Activated CD8-positive, alpha-beta memory T cell treated with anti-CD3 and anti-CD28 coated beads, Interleukin-2, amount 10 ng/mL, durations not matched to agents 7 days and 5 days (primary cell): ENCODE measurements at regions not wholly inside any gene's neighbourhood (a gene's known extent, or its start where the extent isn't known, plus 50 kb on each side); places are given as distances from the start of the nearest gene placed in this dataset.

Source experiments
- ATAC-seq: fragments of 150-1000 bp; cut with Tn5 transposase; one replicate; pipeline ENCODE4 v1.10.0; 2021; ENCODE audit warnings: moderate library complexity
- CTCF ChIA-PET: fragments of 350-600 bp; sonication (Branson Sonifier 250); formaldehyde crosslinking; loops from one replicate; lab custom pipeline; 2021; ENCODE audit warnings: antibody characterized with exemption; lab: Charles Lee
- DNase-seq: peaks from one replicate; pipeline ENCODE4 v3.0.0-alpha.2; 2020
- H3K27ac Mint-ChIP-seq: one replicate; pipeline ENCODE4 v1.8.0; 2021; ENCODE audit warnings: mild to moderate bottlenecking, mixed read lengths
- H3K27me3 Mint-ChIP-seq: one replicate; pipeline ENCODE4 v1.8.0; 2021; ENCODE audit warnings: mixed read lengths
- H3K36me3 Mint-ChIP-seq: one replicate; pipeline ENCODE4 v1.8.0; 2021; ENCODE audit warnings: mild to moderate bottlenecking, mixed read lengths
- H3K4me1 Mint-ChIP-seq: one replicate; pipeline ENCODE4 v1.8.0; 2021; ENCODE audit warnings: mixed read lengths
- H3K4me3 Mint-ChIP-seq: one replicate; pipeline ENCODE4 v1.8.0; 2021; ENCODE audit warnings: mild to moderate bottlenecking, moderate library complexity, mixed read lengths
- H3K9me3 Mint-ChIP-seq: one replicate; pipeline ENCODE4 v1.8.0; 2022; ENCODE audit warnings: low read depth, mixed read lengths

DNA sequence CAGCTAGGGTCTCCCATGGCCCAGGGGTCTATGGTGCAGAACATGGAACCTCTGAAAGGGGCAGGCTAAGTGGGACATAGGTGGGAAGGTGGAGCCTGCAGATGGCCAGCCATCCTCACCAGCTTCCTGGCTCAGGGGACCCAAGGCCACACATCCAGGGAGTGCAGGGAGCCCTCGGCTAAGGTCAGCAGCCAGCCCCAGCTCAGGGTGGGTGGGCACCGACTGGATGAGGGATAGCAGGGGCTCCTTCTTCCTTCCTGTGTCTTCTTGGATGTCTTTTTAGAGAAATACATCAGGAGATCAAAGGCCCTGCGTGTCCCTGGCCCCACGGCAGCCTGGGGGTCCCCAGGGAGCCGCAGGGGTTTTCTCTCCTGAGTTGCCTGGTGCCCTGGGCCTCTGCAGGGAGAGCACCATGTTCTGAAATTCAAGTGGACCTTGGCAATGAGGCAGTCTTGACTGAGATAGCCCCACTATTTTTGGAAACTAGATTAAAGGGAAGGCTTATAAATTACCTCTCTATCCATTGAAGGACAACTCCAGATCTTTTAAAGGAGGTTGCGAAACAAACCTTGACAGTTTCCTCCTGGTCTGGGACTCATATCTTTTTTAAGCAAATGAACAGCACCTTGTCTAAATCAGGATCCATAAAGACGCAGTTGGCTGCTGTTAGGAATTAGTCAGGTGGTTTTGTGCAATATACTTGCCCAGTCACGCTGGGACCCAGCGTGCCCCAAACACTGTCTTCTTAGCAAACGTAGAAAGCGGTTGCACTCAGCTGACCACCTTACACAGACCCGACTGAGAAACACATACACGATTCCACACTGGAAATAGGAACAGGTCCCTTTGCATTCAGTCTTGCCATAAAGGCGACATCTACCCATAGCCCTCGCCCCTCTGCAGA is 242.3 kb downstream of the TOMM20 start:
- Mint-ChIP-seq H3K4me3 (no peak overlapping the region), H3K27ac (no peak overlapping the region), H3K4me1 (peaks cover 39% of the 10 kb centered on the region), H3K27me3 (peaks cover 5% of the 10 kb centered on the region), H3K36me3 (no peaks in the 10 kb centered on the region), H3K9me3 (peaks cover 2% of the 10 kb centered on the region)
- ATAC-seq (no peak), DNase-seq (no peak)
- CTCF ChIA-PET, result interaction anchor here (0.5 kb wide), 1 partner anchor 22 kb away, joined by 3 read pairs; no protein-coding TSS in a partner anchor

DNA sequence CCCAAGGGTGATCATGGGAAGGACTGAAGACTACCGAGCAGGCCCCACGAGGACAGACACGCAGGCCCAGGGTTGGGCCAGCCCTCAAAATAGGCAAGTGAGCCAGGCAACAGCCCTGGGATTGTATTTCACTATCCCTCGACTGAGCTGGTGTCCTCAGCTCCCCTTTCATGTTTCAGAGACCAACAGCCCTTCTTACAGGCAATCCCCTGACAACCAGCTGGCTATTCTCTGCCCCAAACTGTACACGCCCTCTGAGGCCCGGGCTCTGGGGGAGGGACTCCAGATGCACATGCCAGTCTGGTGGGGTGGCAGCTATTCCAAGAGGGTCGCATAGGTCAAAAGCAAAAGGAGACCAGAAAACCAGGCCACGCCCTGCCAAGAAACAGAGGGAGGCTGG is 243.0 kb downstream of the TOMM20 start:
- Mint-ChIP-seq H3K27ac (no peak overlapping the region), H3K27me3 (peaks cover 5% of the 10 kb centered on the region), H3K4me1 (peaks cover 34% of the 10 kb centered on the region), H3K9me3 (peaks cover 2% of the 10 kb centered on the region), H3K4me3 (no peak overlapping the region), H3K36me3 (no peaks in the 10 kb centered on the region)
- ATAC-seq (no peak), DNase-seq (no peak)
- CTCF ChIA-PET, result interaction anchor here (0.5 kb wide), 1 partner anchor 23 kb away, joined by 3 read pairs; no protein-coding TSS in a partner anchor

DNA sequence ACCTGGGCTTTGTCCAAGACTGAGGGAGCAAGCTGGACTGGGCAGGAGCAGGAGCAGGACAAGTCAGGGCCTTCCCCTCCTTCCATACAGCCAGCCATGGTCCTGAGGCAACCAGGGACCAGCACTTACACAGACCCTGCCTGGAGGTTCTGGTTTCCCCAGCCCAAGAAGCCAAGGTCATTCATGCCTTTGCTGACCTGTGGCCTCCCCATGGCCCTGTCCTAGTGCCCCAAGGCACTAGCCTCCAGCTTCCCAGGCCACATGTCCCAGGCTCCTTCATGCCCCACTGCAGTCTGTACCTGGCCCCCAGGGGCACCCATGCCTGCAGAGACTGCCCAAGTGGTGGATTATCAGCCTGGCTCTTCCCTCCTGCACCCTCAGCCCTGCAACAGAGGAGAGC is 243.9 kb downstream of the TOMM20 start:
- Mint-ChIP-seq H3K4me1 (peaks cover 34% of the 10 kb centered on the region), H3K27me3 (peaks cover 5% of the 10 kb centered on the region), H3K36me3 (no peaks in the 10 kb centered on the region), H3K9me3 (peaks cover 2% of the 10 kb centered on the region), H3K4me3 (no peak overlapping the region), H3K27ac (no peak overlapping the region)
- DNase-seq (no peak), ATAC-seq (no peak)
- CTCF ChIA-PET, result no interaction called here

DNA sequence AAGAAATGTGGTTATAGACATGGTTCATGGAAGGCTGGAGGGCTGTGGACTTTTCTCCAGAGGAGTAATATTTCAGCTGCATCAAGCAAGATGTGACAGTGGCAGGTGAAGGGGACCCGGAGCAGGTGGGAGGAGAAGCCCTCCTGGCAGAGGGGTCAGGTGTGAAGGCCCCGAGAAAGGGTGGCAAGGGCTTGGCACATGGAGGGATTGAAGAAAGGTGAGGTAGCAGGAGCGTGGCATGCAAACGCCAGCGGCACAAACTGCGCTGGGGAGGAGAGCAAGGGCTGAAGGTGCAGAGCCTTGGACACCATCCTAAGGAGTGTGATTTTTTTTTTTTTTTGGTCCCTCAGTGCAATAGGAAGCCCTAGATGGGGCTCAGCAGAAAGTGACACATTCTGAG is 244.6 kb downstream of the TOMM20 start:
- Mint-ChIP-seq H3K27me3 (peaks cover 5% of the 10 kb centered on the region), H3K27ac (no peak overlapping the region), H3K36me3 (no peaks in the 10 kb centered on the region), H3K9me3 (peaks cover 2% of the 10 kb centered on the region), H3K4me1 (peaks cover 34% of the 10 kb centered on the region), H3K4me3 (no peak overlapping the region)
- CTCF ChIA-PET, result no interaction called here
- no peak for DNase-seq
- ATAC-seq, result no peak

DNA sequence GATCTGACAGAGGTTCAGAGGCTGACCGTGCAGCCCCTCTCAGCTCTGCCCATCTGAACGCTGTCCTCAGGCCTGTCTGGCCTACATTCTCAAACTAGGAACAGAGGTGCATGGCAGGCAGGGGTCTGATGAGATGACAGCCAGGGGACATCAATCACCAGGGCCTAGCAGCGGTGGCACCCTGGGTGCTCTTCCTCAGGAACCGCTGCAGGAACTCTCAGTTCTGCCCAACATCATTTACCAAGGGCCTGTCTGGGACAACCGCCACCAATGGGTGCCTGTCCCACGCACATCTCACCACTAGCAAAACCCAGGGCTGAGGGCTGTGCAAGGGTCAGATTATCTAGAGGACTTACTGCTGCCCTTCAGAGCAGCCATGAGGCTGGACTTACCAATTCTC is 245.7 kb downstream of the TOMM20 start:
- Mint-ChIP-seq H3K36me3 (no peaks in the 10 kb centered on the region), H3K27ac (no peak overlapping the region), H3K4me1 (peaks cover 35% of the 10 kb centered on the region), H3K27me3 (peaks cover 5% of the 10 kb centered on the region), H3K9me3 (no peaks in the 10 kb centered on the region), H3K4me3 (no peak overlapping the region)
- DNase-seq, result no peak
- ATAC-seq, result no peak
- CTCF ChIA-PET, result no interaction called here

DNA sequence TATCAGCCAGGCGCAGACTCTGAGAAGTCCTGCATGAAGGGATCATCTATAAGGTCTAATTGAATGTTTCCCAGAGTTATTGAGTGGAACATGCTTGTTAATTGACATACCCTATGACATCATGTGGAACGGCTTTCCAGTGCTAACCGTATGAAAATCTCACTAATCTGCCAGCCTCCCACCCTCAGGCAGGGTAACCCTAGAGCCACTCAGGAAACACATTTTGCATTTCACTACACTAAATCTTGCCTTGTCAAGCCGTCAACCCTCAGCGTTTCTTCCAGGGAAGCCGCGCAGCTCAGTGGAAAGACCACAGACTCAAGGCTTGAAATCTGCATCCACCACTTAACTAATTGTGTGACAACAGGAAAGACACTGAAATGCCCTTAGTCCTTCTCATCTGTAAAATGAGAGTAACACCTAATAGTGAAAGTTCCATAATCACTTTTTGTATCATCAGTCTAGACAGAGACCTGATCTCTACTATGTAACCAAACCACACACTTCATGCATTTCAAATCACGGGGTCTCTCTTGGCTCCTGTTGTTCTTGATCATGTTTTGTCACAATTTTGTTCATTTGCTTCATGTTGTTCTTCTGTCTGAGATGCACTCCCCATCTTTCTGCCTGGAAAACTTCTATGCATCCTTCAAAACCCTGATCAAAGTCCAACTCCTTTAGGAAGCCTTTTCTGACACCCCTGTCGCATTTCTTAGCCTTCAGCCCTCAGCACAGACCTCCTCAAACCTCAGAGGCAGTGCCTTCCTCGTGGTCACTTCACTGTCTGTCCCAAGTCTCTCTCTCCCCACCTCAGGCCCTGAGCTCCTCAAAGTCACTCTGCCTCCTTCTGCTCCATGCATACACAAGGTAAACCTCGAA is 246.5 kb downstream of the TOMM20 start:
- ATAC-seq (peak; percentile 70), DNase-seq (peak; percentile 54)
- peaks cover 2% of the 10 kb centered on the region for H3K27me3 Mint-ChIP-seq
- no peaks in the 10 kb centered on the region for H3K36me3 Mint-ChIP-seq
- H3K27ac Mint-ChIP-seq, result no peak overlapping the region
- CTCF ChIA-PET, result no interaction called here
- H3K9me3 Mint-ChIP-seq, result no peaks in the 10 kb centered on the region
- no peak overlapping the region for H3K4me3 Mint-ChIP-seq
- H3K4me1 Mint-ChIP-seq, result peaks cover 39% of the 10 kb centered on the region

DNA sequence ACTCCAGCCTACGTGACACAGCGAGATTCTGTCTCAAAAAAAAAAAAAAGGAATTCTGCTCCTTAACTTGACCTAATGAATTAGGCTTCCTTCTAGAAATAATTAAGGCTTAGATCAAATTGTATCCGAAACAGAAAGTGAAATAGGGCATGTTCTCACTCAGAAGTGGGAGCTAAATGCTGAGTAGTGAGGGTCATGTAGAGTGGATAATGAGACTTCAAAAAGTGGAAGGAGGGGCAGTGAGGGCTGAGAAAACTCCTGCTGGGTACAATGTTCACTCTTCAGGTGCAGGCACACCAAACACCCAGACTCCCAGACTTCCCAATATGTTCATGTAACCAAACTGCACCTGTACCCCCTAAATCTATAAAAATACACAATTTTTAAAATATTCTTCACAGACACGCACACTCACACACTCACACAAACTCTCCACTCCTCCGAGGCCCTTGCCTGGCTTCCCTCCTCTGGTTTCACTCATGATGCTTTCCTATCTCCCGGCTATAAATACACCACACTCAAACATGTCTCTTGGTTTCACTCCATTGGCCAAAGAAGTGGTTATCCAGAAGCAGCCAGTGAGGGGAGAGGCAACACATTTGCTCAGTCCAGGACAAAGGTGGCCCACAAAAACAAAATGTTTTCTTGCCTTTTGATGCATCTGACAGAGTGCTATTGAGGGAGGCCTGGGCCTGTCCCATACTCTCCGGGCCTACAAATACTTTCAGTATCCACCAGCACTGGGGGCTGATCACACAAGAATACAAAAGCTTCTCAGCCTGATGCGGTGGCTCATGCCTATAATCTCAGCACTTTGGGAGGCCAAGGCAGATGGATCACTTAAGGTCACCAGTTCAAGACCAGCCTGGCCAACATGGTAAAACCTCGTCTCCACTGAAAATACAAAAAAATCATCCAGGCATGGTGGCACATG is 249.2 kb downstream of the TOMM20 start:
- DNase-seq (no peak), ATAC-seq (peak; percentile 35)
- Mint-ChIP-seq H3K36me3 (no peaks in the 10 kb centered on the region), H3K27ac (peak overlapping the region; percentile 44), H3K4me1 (peaks cover 51% of the 10 kb centered on the region), H3K4me3 (no peak overlapping the region), H3K9me3 (no peaks in the 10 kb centered on the region), H3K27me3 (peaks cover 2% of the 10 kb centered on the region)
- CTCF ChIA-PET, result interaction anchor here (1.1 kb wide), 1 partner anchor 99 kb away, joined by 3 read pairs; no protein-coding TSS in a partner anchor

DNA sequence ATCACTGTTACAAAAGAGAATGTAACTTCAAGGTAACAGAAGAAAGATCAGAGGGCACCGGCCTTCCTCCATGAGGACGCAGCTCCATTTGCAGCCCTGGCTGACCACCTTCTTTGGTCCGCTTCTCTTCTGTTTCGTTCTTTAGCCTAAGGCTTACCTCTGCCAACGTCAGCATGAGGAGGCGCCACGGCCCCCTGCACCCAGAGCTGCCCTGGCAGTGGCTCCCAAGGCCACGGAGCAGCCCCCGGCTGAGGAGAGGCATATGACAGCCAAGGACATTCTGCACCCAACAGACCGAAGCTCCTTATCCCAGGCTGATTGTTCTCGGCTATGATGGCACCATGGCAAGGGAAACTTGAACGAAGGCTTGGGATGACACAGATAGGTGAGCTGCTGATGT is 250.3 kb downstream of the TOMM20 start:
- ATAC-seq, result no peak
- peaks cover 51% of the 10 kb centered on the region for H3K4me1 Mint-ChIP-seq
- no peak overlapping the region for H3K27ac Mint-ChIP-seq
- DNase-seq, result no peak
- CTCF ChIA-PET, result no interaction called here
- H3K36me3 Mint-ChIP-seq, result no peaks in the 10 kb centered on the region
- H3K9me3 Mint-ChIP-seq, result no peaks in the 10 kb centered on the region
- H3K27me3 Mint-ChIP-seq, result no peaks in the 10 kb centered on the region
- no peak overlapping the region for H3K4me3 Mint-ChIP-seq

DNA sequence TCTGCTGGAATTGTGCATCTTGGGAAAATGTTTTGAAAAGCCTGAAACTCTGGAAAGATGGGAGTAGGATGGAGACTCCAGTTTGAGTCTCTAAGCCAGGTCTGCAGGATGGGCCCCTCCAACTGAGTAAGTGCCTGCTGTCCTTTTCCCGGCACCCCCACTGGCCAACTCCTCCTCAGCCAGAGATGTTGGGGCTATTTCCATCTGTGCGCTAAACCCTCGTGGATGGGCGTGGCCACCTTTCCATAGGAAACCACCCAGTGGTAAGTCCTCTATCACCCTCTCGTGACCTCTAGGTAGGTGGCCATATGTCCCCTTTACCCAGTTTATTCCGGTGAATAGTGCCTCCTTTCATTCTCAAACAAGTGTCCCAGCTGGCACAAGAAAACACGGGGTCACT is 250.9 kb downstream of the TOMM20 start:
- Mint-ChIP-seq H3K27ac (no peak overlapping the region), H3K4me3 (no peak overlapping the region), H3K9me3 (no peaks in the 10 kb centered on the region), H3K4me1 (peaks cover 48% of the 10 kb centered on the region), H3K27me3 (no peaks in the 10 kb centered on the region), H3K36me3 (no peaks in the 10 kb centered on the region)
- CTCF ChIA-PET, result no interaction called here
- DNase-seq (no peak), ATAC-seq (no peak)

DNA sequence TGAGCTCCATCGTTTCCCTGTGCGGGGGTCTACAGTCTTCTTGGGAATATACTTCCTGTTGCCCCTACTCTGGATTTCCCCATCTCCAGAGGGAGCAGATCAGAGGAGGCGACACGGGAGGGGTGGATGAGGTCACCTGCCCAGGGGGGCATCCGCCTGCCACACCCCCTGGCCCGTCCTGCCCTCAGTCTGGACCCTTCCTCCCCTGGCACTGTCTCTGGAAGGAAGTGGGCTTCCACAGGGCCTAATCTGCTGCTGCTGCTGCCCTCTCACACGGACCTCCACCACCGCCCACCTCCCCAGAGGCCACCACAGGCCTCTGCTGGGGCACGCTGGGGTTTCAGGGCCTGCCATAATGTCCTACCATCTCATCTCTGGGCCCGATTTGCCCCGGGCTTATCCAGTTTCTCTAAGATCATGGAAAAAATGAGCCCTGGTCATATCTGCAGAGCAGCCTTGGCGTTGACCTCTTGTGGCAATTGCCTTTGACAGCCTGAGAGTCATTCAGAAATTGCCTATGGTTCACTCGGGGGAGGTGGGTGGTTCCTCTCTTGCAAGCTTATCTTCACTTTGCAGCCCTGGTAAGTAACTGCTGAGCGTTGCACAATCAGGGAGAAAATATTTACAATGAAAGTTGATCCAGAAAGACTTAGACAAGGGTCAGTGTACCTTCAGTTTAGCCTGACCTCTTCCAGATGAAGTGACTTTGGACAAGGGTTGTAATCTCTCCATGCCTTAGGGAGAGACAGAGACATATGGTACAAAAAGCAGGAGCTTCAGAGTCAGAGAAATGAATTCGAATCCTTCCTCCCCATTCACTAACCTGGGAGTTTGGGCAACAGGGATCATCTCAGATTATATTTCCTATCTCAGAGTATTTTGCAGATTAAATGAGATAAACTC is 252.4 kb downstream of the TOMM20 start:
- no peaks in the 10 kb centered on the region for H3K9me3 Mint-ChIP-seq
- no peak overlapping the region for H3K27ac Mint-ChIP-seq
- no peaks in the 10 kb centered on the region for H3K27me3 Mint-ChIP-seq
- ATAC-seq (peak; percentile 34), DNase-seq (no peak)
- no peak overlapping the region for H3K4me3 Mint-ChIP-seq
- H3K4me1 Mint-ChIP-seq, result peaks cover 34% of the 10 kb centered on the region
- CTCF ChIA-PET, result interaction anchor here (0.7 to 1.0 kb wide), 2 partner anchors 130 to 207 kb away, joined by 3 read pairs; no protein-coding TSS in a partner anchor
- H3K36me3 Mint-ChIP-seq, result no peaks in the 10 kb centered on the region

DNA sequence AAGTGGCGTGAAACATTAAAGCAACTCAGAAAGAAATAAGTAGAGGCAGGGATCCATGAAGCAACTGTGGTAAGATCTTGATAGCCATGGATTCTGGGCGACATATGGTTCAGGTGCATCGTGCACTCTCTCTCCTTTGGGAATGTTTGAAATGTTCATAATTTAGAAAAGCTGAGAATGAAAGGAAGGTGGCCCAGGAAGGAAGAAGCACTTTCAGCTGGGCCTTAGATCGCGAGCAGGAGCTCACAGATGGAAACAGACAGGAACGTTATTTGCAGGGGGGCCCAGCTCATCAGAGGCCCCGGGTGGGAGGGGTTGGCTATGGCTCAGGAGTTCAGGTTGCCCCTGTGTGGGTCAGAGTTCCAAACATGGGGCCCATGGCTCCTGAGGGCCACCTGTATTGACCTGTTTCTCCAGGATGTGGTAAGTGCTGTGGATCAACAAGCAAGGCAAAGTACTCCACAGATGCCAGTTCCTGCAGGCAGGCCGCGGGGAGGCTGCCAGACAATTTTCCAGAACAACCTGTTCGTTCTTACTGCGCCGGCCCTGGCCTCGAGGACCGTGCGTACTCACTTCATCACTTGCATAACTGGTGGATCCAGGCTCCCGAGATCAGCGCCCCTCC is 253.2 kb downstream of the TOMM20 start:
- CTCF ChIA-PET, result no interaction called here
- no peaks in the 10 kb centered on the region for H3K27me3 Mint-ChIP-seq
- H3K36me3 Mint-ChIP-seq, result no peaks in the 10 kb centered on the region
- DNase-seq (no peak), ATAC-seq (no peak)
- no peak overlapping the region for H3K4me3 Mint-ChIP-seq
- no peaks in the 10 kb centered on the region for H3K9me3 Mint-ChIP-seq
- H3K27ac Mint-ChIP-seq, result no peak overlapping the region
- peaks cover 32% of the 10 kb centered on the region for H3K4me1 Mint-ChIP-seq
